Panc1 (cell line): ENCODE measurements at regions not wholly inside any gene's neighbourhood (a gene's known extent, or its start where the extent isn't known, plus 50 kb on each side); places are given as distances from the start of the nearest gene placed in this dataset.

Experiments
- ATAC-seq: fragments of 200-7000 bp; cut with Tn5 transposase; 2 replicates; pipeline ENCODE4 v1.9.1; 2020; ENCODE audit warnings: mild to moderate bottlenecking, moderate library complexity
- BruUV-seq: library from RNA; stranded (reverse); fragments of 400-500 nt; replicated peaks from 2 replicates; lab custom pipeline; 2021; lab: Mats Ljungman, UMichigan
- CTCF ChIA-PET: fragments of 300-600 bp; sonication (Branson Sonifier 250); formaldehyde crosslinking; loops from one replicate; lab custom pipeline; 2022; ENCODE audit warnings: antibody characterized with exemption; lab: Charles Lee
- POLR2A ChIA-PET: fragments of 300-600 bp; sonication (Branson Sonifier 250); formaldehyde crosslinking; loops from one replicate; lab custom pipeline; 2022; ENCODE audit warnings: antibody characterized with exemption; lab: Charles Lee
- DNase-seq: peaks from one replicate; pipeline ENCODE4 v3.0.0-alpha.2; 2010; ENCODE audit warnings: low read depth, low spot score
- H3K27ac ChIP-seq: 2 replicates; pipeline ENCODE4 v1.5.1; 2011; ENCODE audit warnings: mild to moderate bottlenecking, low read length, inconsistent platforms
- H3K27me3 ChIP-seq: fragments of 200-500 bp; sonication (Bioruptor generic); 2 replicates; pipeline ENCODE4 v1.6.0; 2014; ENCODE audit warnings: low read length, inconsistent platforms; ENCODE audit not compliant: control insufficient read depth, insufficient read depth
- H3K36me3 ChIP-seq: fragments of 200-500 bp; sonication (Bioruptor generic); 2 replicates; pipeline ENCODE4 v1.5.1; 2014; ENCODE audit warnings: inconsistent platforms, mild to moderate bottlenecking, low read length, moderate library complexity; ENCODE audit not compliant: control insufficient read depth, insufficient read depth
- H3K4me1 ChIP-seq: 2 replicates; pipeline ENCODE4 v1.5.1; 2011; ENCODE audit warnings: inconsistent platforms, mild to moderate bottlenecking, low read length, moderate library complexity; ENCODE audit not compliant: control insufficient read depth, insufficient read depth
- H3K4me3 ChIP-seq, 2 experiments: 2 replicates each; pipeline ENCODE4 v1.5.1; 2011 to 2012; ENCODE audit warnings: low read depth in 2 of 2, low read length in 2 of 2, mild to moderate bottlenecking in 2 of 2, inconsistent platforms in 1 of 2, moderate library complexity in 1 of 2
- H3K9me3 ChIP-seq: fragments of 200-500 bp; sonication (Bioruptor generic); 2 replicates; pipeline ENCODE4 v1.5.1; 2014; ENCODE audit warnings: low read depth, mild to moderate bottlenecking, inconsistent platforms, low read length, moderate library complexity; ENCODE audit not compliant: control insufficient read depth, insufficient read depth
- POLR2AphosphoS5 ChIP-seq: IDR thresholded peaks from 2 replicates; pipeline ENCODE4 v1.6.1; 2012; ENCODE audit warnings: mild to moderate bottlenecking, low read depth, low read length, moderate library complexity
- REST ChIP-seq, 2 experiments: IDR thresholded peaks; 2 replicates each; pipeline ENCODE4 v1.6.1; 2011 to 2012; ENCODE audit warnings: low read depth in 2 of 2, control low read depth in 1 of 2, low read length in 1 of 2, mild to moderate bottlenecking in 1 of 2, moderate library complexity in 1 of 2; ENCODE audit not compliant: insufficient read depth in 1 of 2
- SIN3A ChIP-seq: IDR thresholded peaks from 2 replicates; pipeline ENCODE4 v1.6.1; 2012; ENCODE audit warnings: low read depth, mild to moderate bottlenecking, low read length, moderate library complexity, borderline replicate concordance; ENCODE audit not compliant: insufficient read depth
- TCF7L2 ChIP-seq: IDR thresholded peaks from 2 replicates; pipeline ENCODE4 v1.6.1; 2011; ENCODE audit warnings: mild to moderate bottlenecking, low read depth, low read length, inconsistent platforms
- in situ Hi-C: cut with HindIII; loops from 2 replicates; pipeline ENCODE4 v1.10.0; 2016; ENCODE audit warnings: low sequenced_read_pairs, low pct_unique_long_range_greater_than_20kb
- intact Hi-C: fragments of 100-400 bp; cut with micrococcal nuclease; formaldehyde crosslinking; loops from one replicate; pipeline ENCODE4 v1.10.0; 2022; ENCODE audit not compliant: unreplicated experiment
- TF ChIP-seq, protein P1 (sequence below): fragments of 450-650 bp; IDR thresholded peaks from 2 replicates; pipeline ENCODE4 v1.5.1; 2017; ENCODE audit warnings: mild to moderate bottlenecking

DNA sequence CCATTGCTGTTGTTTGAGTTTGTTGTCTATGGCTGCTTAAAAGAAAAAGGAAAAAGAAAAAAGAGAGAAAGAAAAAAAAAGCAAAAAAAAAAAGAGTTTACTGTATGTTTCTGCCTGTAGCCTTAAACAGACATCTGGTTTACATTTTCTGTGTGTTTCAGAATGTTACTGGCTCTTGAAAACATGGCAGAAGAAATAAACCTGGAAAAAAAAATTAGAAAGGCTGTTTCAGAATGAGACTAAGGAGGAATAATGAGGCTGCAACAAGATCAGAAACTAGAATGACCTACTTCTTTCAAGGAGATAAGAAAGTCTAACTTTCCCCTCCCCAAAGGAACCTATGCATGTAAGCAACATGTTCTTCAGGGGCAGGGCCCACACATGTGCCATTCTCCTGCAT lies 292.1 kb downstream of the DIPK2A start:
- in situ Hi-C loops = no loop called here
- no TSS peak for BruUV-seq

DNA sequence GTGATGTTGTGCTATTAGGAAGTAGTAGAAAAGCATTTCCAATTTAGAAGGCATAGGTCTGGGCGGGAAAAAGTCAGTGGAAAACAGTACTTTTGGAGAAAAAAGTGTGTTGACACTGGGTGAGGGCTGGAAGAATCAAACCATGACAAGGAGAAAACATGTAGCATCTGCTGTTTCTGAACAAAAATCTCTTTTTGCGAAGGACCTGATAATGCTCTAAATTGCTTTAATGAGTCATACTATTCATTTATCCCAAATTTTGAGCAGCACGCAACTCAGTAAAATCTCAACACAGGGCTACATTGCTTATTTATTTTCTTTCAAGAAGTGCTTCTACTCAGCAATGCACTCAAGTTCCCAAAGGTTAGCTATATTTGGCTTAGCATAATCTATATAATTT lies 292.7 kb downstream of the DIPK2A start:
- POLR2A ChIA-PET = no interaction called here
- TF ChIP-seq POLR2AphosphoS5 (no peak), TCF7L2 (no peak), SIN3A (no peak), REST (IDR thresholded peaks at IDR 0.05; ENCODE audit: insufficient read depth in 1 of 2, low read depth in 2 of 2, low read length in 1 of 2) (no peak)
- TF ChIP-seq, protein P1, sequence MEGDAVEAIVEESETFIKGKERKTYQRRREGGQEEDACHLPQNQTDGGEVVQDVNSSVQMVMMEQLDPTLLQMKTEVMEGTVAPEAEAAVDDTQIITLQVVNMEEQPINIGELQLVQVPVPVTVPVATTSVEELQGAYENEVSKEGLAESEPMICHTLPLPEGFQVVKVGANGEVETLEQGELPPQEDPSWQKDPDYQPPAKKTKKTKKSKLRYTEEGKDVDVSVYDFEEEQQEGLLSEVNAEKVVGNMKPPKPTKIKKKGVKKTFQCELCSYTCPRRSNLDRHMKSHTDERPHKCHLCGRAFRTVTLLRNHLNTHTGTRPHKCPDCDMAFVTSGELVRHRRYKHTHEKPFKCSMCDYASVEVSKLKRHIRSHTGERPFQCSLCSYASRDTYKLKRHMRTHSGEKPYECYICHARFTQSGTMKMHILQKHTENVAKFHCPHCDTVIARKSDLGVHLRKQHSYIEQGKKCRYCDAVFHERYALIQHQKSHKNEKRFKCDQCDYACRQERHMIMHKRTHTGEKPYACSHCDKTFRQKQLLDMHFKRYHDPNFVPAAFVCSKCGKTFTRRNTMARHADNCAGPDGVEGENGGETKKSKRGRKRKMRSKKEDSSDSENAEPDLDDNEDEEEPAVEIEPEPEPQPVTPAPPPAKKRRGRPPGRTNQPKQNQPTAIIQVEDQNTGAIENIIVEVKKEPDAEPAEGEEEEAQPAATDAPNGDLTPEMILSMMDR = no peak
- Histone ChIP-seq H3K27me3 (no peaks in the 10 kb centered on the region), H3K27ac (no peak overlapping the region), H3K4me3 (no peak overlapping the region), H3K9me3 (no peaks in the 10 kb centered on the region), H3K4me1 (no peaks in the 10 kb centered on the region), H3K36me3 (no peaks in the 10 kb centered on the region)
- DNase-seq = no peak
- intact Hi-C loops = no loop called here
- in situ Hi-C loops = no loop called here
- no peak for ATAC-seq
- CTCF ChIA-PET = no interaction called here
- no TSS peak for BruUV-seq

More for the DNA sequence above, 292.1 kb downstream of the DIPK2A start:
- DNase-seq = no peak
- no peak overlapping the region for H3K4me3 ChIP-seq
- TF ChIP-seq REST (IDR thresholded peaks at IDR 0.05; ENCODE audit: insufficient read depth in 1 of 2, low read depth in 2 of 2, low read length in 1 of 2) (no peak), SIN3A (no peak), TCF7L2 (no peak), POLR2AphosphoS5 (no peak)
- TF ChIP-seq, protein P1 = no peak
- no peaks in the 10 kb centered on the region for H3K36me3 ChIP-seq
- H3K27ac ChIP-seq = no peak overlapping the region
- H3K4me1 ChIP-seq = no peaks in the 10 kb centered on the region
- no peaks in the 10 kb centered on the region for H3K9me3 ChIP-seq
- H3K27me3 ChIP-seq = no peaks in the 10 kb centered on the region
- POLR2A ChIA-PET = no interaction called here
- no peak for ATAC-seq
- intact Hi-C loops = no loop called here
- CTCF ChIA-PET = no interaction called here
